ENCODE measurements at regions not wholly inside any gene's neighbourhood (a gene's known extent, or its start where the extent isn't known, plus 50 kb on each side); places are given as distances from the start of the nearest gene placed in this dataset.
"Not testable (repeated sequence)": the region's sequence is repeated elsewhere in the genome, so short reads cannot be mapped to it uniquely, and the experiment has no call there.

DNA sequence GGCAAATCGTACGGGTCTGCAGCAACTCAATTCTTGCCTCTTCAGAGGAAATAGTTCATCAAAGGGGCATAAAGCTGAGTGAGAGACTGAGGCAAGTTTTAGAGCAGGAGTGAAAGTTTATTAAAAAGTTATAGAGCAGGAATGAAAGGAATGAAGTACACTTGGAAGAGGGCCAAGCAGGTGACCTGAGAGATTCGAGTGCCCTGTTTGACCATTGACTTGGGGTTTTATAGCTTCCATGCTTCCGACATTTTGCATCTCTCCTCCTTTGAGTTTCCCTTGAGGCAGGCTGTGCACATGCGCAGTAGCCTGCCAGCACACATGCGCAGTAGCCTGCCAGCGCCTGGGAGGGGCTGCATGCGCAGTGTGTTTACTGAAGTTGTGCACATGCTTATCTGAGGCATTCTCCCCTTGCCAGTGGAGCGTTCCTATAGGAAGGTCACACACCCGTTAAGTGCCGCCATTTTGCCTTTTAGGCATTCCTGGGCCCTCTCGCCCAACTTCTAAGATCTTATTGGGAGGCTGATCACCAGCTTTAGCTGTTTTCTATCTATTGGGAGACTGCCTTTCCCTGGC, 265.5 kb upstream of the MGAT5 start:
- no peak for DNase-seq

GRCh38 chr2:133991606-133992168, 262.2 kb upstream of the MGAT5 start:
- DNase-seq, result no peak

DNA sequence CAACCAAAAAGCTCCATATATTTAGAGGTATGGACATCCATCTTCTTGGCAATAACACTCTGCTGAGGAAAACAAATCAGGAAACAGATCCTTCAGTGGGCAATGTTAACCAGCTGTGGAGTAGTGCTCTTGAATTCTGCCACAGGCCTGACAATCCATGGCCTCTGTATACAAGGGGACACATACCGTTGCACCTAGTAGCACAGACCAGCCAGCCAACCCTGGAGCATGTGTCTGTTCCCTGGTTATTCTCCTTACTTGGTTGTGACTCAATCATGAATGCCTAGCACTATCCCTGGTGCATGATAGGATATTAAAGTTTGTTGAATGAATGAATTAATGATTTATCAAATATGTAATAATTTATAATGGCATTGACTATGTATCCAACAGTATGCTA, 261.4 kb upstream of the MGAT5 start:
- DNase-seq, result no peak

DNA sequence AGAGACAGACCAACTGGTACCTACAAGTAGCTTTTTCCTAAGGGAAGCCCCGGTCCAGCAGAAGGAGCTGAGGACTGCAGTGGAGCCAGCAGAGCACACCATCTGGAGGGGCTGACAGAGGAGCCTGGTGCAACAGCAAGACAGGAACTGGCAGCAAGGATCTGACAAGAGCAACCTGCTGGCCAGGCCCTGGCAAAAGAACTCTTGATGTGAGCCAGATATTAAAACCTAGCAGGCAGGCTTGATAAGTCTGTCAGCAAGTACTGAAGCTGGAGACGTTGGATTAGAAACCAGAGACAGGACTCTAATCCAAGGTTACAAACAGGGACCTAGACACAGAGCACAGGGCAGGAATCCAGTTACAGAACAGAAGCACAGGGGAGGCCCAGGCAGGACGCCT, 260.7 kb upstream of the MGAT5 start:
- DNase-seq, result peak; percentile 12

GRCh38 chr2:133998726-133999125, 255.1 kb upstream of the MGAT5 start:
- not testable (repeated sequence) for DNase-seq

DNA sequence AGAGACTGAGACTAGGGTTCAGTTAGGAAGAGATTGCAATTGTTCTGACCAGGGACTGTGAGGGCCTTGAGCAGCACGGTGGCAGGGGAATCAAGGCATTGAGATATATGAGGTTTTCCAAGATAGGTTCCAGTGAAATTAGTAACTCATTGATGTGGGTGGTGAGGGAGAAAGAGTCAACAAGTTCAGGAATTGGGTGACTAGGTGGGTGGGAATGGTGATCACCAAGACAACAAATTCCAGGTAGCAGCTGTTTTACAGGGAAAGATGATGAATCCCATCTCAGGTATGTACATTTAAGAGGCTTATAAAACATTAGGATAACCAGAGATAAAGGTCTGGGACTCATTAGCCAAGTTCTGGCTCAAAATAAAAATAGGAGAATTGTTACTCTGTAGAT, 251.5 kb upstream of the MGAT5 start:
- DNase-seq, result no peak

- DNase-seq, result no peak
Observed at GRCh38 chr2:134002921-134003320, 251.0 kb upstream of the MGAT5 start.

DNA sequence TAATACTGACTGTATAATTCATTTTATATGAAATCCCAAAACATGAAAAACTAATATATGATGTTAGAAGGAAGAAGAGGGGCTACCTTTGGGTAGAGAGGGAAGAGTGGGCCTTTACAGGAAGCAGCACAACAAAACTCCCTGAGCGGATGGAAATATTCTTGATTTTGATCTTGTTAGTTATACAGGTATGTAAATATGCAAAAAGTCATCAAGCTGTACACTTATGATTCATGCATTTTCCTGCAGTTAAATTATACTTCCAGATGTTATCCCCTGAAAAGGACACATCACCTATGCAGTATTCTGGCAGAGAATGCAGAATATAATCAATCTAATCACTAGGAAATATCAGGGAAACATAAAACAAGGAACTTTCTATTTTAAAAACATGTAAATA, 249.4 kb upstream of the MGAT5 start:
- DNase-seq, result no peak

DNA sequence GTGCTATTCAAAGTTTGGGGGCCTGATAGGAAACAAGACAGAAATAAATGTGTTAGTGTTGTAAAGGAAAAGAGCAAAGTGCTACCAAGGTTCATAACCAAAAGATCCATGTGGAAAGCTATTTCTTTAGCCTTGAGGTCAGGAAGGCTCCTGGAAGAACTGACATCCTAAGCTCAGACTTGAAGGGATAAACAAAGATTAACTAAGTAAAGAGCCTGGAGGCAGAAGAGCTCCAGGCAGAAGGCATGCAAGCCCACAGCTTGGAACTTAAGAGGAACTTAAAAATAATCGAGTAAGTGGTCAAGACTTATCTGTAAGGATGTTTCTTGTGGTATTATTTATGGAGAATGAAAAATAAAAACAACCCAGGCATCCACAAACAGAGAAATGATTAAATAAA, 245.0 kb upstream of the MGAT5 start:
- DNase-seq, result no peak

- DNase-seq, result no peak
Observed at GRCh38 chr2:134009440-134009839, 244.4 kb upstream of the MGAT5 start.

DNA sequence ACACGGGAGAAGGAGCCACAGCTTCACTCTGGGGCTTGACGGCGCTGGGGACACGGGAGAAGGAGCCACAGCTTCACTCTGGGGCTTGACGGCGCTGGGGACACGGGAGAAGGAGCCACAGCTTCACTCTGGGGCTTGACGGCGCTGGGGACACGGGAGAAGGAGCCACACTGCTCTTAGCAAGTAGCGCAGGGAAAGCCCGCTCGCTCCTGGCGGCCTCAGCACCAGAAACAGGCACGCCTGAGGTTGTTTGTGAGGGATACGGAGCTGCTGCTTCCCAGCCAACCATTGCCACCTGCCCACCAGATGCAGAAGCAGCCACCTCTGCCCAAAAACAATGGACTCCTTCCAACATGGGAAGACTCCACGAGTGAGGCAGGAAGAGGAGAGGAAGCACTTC, 244.0 kb upstream of the MGAT5 start:
- not testable (repeated sequence) for DNase-seq

DNA sequence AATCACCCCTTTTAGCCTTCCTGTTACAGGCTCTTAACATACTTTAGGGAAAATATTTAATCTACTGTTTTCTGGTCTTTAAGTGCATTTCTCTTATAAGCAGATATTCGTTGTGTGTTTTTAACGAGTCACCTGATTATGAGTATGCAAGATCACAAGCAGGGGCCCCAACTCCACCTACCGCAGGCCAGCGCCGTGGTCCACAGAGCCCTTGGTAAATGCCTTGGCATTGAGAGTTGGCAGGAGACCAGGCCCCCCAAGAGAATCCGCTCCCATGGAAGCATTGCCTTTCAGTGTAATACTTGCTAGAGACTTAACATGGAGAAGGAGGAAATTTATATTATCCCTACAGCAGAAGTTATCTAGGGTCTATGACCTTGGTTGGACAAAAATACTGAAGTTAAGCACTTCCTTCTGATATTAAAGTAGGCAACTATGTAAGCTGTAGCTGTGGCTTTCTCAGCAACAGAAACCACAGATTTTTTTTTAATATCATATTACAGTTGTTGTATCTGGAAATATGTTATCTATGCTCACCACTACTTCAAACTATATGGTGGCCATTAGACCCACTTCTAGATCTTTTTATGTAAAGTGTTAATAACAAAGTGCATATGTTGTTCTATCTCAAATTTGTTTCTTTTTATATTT, 241.8 kb upstream of the MGAT5 start:
- no peak for DNase-seq

- DNase-seq, result no peak
Observed at GRCh38 chr2:134014196-134014960, 239.5 kb upstream of the MGAT5 start.

- DNase-seq, result no peak
Observed at GRCh38 chr2:134019871-134020270, 234.0 kb upstream of the MGAT5 start.

DNA sequence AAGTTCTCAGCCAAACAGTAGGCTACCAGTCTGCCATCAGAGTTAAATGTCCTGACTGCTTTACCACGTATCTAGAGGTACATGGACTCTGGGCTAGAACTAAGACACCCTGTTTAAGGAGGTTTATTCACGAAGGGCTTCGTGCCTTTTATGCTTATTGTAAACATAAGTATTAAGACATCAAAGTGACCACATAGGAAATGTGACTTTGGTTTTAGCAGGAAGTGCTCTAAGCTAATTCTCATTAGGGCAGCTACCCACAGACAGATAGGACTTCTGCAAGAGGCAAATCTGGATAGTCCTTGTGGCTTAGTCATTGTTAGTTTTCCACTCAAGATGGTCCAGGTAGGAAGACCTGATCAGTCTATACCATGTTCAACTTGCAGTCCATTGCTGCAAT, 233.3 kb upstream of the MGAT5 start:
- no peak for DNase-seq

- DNase-seq, result no peak
Observed at GRCh38 chr2:134021830-134022524, 231.9 kb upstream of the MGAT5 start.

GRCh38 chr2:134023854-134024253, 230.0 kb upstream of the MGAT5 start:
- DNase-seq, result no peak

GRCh38 chr2:134027980-134028379, 225.9 kb upstream of the MGAT5 start:
- no peak for DNase-seq

DNA sequence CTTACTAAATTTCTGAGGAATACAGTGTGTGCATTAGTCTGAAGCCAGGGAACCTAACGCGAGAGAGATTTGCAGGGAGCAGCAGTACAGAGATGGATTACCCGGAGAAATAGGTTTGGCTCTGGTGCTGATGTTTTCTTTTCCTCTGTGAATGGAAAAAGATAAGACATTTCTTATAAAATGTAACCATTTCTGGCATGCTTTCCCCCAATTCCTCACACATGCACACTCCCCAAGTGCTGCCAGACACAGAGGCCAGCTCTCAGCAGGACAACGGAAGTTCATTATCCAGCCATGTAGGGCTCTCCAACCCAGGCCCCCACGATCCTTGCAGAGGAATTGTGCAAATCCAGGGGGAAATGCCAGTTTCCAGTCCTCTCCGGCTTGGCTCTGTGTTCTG, 224.5 kb upstream of the MGAT5 start:
- no peak for DNase-seq

GRCh38 chr2:134031539-134031938, 222.3 kb upstream of the MGAT5 start:
- DNase-seq, result no peak

DNA sequence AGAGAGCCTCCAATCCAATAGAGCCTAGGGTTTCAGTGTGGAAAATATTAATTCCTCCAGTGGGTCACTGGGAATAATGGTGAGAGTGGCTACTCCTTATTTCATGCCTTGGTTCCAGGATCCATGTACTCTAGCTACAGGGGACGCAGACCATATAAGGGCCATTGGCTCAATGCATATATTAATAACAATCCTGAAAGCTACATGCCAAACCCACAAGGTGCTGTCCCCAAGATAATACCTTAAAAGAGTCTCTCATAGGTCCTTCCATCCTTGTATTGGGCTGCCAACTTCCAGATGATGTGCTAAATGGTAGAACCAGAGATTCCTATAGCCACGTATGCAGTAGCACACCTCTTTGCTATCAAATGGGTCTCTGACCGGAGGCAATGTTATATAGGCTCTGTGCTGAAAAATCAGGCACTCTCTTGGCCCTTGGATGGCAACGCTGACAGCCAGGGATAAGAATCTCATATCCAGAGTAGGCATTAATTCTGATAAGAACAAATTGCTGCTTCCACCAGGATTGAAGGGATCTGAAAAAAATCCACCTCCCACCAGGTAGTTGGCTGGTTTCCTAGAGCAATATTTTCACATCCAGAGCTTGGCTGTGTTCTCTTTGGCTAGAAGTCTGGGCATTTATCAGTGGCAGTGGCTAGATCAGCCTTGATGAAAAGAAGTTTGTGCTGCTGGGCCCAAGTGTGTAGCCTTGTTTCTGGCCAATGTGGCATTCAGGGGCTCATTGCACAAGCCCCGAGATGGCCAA, 218.1 kb upstream of the MGAT5 start:
- no peak for DNase-seq

DNA sequence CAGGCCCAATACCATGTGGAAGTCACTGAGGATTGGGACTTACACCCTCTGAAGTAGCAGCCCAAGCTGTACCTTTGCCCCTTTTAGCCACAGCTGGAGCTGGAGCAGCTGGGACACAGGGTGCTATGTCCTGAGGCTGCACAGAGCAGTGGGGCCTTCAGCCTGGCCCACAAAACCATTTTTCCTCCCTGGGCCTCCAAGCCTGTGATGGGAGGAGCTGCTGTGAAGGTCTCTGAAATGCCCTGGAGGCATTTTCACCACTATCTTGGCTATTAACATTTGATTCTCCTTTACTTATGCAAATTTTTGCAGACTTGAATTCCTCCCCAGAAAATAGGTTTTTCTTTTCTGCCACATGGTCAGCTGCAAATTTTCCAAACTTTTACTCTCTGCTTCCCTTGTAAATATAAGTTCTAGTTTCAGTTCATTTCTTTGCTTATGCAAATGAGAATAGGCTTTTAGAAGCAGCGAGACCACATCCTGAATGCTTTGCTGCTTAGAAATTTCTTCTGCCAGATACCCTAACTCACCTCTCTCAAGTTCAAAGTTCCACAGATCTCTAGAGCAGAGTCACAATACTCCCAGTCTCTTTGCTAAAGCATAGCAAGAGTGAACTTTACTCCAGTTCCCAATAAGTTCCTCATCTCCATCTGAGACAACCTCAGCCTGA, 213.8 kb upstream of the MGAT5 start:
- DNase-seq, result no peak

Measured in NCI-H1694 treated with DMSO at 0.1 percent for 48 hours (cell line).